MM.1S (cell line): ENCODE measurements at regions not wholly inside any gene's neighbourhood (a gene's known extent, or its start where the extent isn't known, plus 50 kb on each side); places are given as distances from the start of the nearest gene placed in this dataset.

ENCODE experiments used
- DNase-seq: peaks from one replicate; pipeline ENCODE4 v3.0.0-alpha.2; 2015
- H2AFZ ChIP-seq: fragments of 300-600 bp; sonication (generic); 2 replicates; pipeline ENCODE4 v1.6.0; 2016; ENCODE audit warnings: antibody characterized with exemption, low read length
- H3F3A ChIP-seq: fragments of 300-600 bp; sonication (generic); 2 replicates; pipeline ENCODE4 v1.6.1; 2016; ENCODE audit warnings: mild to moderate bottlenecking, antibody characterized with exemption, low read length, moderate library complexity, mixed read lengths; ENCODE audit not compliant: insufficient read depth
- H3K27ac ChIP-seq: fragments of 300-600 bp; sonication (generic); 2 replicates; pipeline ENCODE4 v1.5.1; 2016; ENCODE audit warnings: mild to moderate bottlenecking, low read length
- H3K27me3 ChIP-seq: fragments of 300-600 bp; sonication (generic); replicated peaks from 2 replicates; pipeline ENCODE4 v1.6.0; 2016; ENCODE audit warnings: low read length; ENCODE audit not compliant: insufficient read depth
- H3K36me3 ChIP-seq: fragments of 300-600 bp; sonication (generic); replicated peaks from 2 replicates; pipeline ENCODE4 v1.6.1; 2016; ENCODE audit warnings: mild to moderate bottlenecking, low read length, mixed read lengths; ENCODE audit not compliant: insufficient read depth
- H3K4me1 ChIP-seq: fragments of 300-600 bp; sonication (generic); 2 replicates; pipeline ENCODE4 v1.6.1; 2016; ENCODE audit warnings: low read length, mixed read lengths
- H3K4me2 ChIP-seq: fragments of 300-600 bp; sonication (generic); 2 replicates; pipeline ENCODE4 v1.6.0; 2016; ENCODE audit warnings: low read depth, low read length
- H3K4me3 ChIP-seq: fragments of 300-600 bp; sonication (generic); 2 replicates; pipeline ENCODE4 v1.5.1; 2016; ENCODE audit warnings: low read length, mixed read lengths
- H3K79me2 ChIP-seq: fragments of 300-600 bp; sonication (generic); 2 replicates; pipeline ENCODE4 v1.6.1; 2016; ENCODE audit warnings: mixed run types, low read length, mixed read lengths
- H3K9ac ChIP-seq: fragments of 300-600 bp; sonication (generic); 2 replicates; pipeline ENCODE4 v1.6.1; 2016; ENCODE audit warnings: low read length, mixed read lengths
- H3K9me2 ChIP-seq: fragments of 300-600 bp; sonication (generic); replicated peaks from 2 replicates; pipeline ENCODE4 v1.6.1; 2016; ENCODE audit warnings: mild to moderate bottlenecking, low read length, mixed read lengths; ENCODE audit not compliant: insufficient read depth
- H3K9me3 ChIP-seq: fragments of 300-600 bp; sonication (generic); replicated peaks from 2 replicates; pipeline ENCODE4 v1.6.1; 2016; ENCODE audit warnings: mild to moderate bottlenecking, low read length, mixed read lengths; ENCODE audit not compliant: insufficient read depth
- H4K20me1 ChIP-seq: fragments of 300-600 bp; sonication (generic); 2 replicates; pipeline ENCODE4 v1.6.1; 2016; ENCODE audit warnings: mild to moderate bottlenecking, low read length, moderate library complexity, mixed read lengths; ENCODE audit not compliant: insufficient read depth
- EZH2 ChIP-seq: fragments of 300-600 bp; sonication (generic); optimal IDR thresholded peaks from 2 replicates; pipeline ENCODE3; 2017; ENCODE audit warnings: low read depth, mild to moderate bottlenecking, antibody characterized with exemption, low read length, mixed read lengths
- EZH2phosphoT487 ChIP-seq: fragments of 300-600 bp; sonication (generic); IDR thresholded peaks from 2 replicates; pipeline ENCODE4 v1.6.1; 2018; ENCODE audit warnings: antibody characterized with exemption, low read length
- TF ChIP-seq, protein P1 (sequence below): fragments of 300-600 bp; sonication (generic); IDR thresholded peaks from 2 replicates; pipeline ENCODE4 v1.5.1; 2016; ENCODE audit warnings: antibody characterized with exemption, low read length, mixed read lengths

GRCh38 chr5:3056866-3057265 lies 305.4 kb upstream of the IRX2 start:
- H3F3A ChIP-seq, result no peaks in the 10 kb centered on the region
- no peak overlapping the region for H3K4me3 ChIP-seq
- H3K27me3 ChIP-seq, result no peaks in the 10 kb centered on the region
- no peak overlapping the region for H3K4me2 ChIP-seq
- H3K4me1 ChIP-seq, result no peaks in the 10 kb centered on the region
- no peaks in the 10 kb centered on the region for H3K36me3 ChIP-seq
- H2AFZ ChIP-seq, result no peak overlapping the region
- no peak overlapping the region for H3K9ac ChIP-seq
- H3K9me2 ChIP-seq, result no peaks in the 10 kb centered on the region
- no peaks in the 10 kb centered on the region for H3K9me3 ChIP-seq
- DNase-seq, result no peak
- H3K79me2 ChIP-seq, result no peaks in the 10 kb centered on the region
- TF ChIP-seq EZH2, result no peak
- TF ChIP-seq EZH2phosphoT487, result no peak
- TF ChIP-seq, protein P1, sequence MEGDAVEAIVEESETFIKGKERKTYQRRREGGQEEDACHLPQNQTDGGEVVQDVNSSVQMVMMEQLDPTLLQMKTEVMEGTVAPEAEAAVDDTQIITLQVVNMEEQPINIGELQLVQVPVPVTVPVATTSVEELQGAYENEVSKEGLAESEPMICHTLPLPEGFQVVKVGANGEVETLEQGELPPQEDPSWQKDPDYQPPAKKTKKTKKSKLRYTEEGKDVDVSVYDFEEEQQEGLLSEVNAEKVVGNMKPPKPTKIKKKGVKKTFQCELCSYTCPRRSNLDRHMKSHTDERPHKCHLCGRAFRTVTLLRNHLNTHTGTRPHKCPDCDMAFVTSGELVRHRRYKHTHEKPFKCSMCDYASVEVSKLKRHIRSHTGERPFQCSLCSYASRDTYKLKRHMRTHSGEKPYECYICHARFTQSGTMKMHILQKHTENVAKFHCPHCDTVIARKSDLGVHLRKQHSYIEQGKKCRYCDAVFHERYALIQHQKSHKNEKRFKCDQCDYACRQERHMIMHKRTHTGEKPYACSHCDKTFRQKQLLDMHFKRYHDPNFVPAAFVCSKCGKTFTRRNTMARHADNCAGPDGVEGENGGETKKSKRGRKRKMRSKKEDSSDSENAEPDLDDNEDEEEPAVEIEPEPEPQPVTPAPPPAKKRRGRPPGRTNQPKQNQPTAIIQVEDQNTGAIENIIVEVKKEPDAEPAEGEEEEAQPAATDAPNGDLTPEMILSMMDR, result no peak
- no peak overlapping the region for H3K27ac ChIP-seq
- H4K20me1 ChIP-seq, result no peaks in the 10 kb centered on the region

DNA sequence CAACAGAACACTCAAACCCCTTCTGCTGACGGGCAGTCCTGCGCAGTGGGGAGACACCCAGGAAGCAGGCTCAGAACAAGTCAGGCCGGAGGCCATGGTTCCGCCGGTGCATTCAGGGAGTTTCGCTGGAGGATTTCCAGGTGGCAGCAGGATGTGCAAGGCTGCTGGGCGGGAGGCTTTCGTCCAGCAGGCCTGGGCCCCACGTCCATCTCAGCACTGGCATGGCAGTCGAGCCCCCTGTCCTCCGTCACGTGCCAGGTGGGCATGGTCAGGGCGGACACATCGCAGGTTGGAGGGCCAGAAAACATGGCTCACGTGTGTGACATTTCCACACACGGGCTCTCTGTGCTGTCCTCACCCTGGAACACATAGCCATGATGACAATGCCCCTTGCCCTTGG lies 299.9 kb upstream of the IRX2 start:
- no peak for TF ChIP-seq EZH2
- no peak for TF ChIP-seq EZH2phosphoT487
- TF ChIP-seq, protein P1, result no peak
- Histone ChIP-seq H3K9me2 (no peaks in the 10 kb centered on the region), H3K4me3 (no peak overlapping the region), H3K27me3 (no peaks in the 10 kb centered on the region), H3K9ac (no peak overlapping the region), H2AFZ (no peak overlapping the region), H3K36me3 (no peaks in the 10 kb centered on the region), H3K27ac (no peak overlapping the region), H3K9me3 (no peaks in the 10 kb centered on the region), H4K20me1 (no peaks in the 10 kb centered on the region), H3K4me2 (no peak overlapping the region), H3K4me1 (no peaks in the 10 kb centered on the region), H3F3A (no peaks in the 10 kb centered on the region), H3K79me2 (no peaks in the 10 kb centered on the region)
- DNase-seq, result no peak

DNA sequence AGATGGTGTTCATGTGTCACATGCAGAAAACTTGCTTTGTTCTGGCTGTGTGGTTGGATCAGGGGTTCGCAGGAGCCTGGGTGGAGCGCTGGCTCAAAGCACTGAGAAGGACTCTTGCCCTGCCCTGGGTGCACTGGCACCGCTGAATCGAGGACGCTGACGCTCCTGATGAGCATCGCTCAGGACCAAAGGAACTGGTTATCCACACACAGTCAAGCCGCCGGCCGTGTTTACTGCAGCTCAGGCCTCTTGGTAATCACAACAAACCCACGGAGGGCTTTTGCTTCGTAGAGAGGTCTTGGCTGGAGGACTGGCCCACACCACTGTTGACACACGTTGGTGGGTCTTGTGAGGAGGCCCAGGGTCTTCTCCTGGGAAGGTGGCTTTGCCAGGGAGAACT lies 299.4 kb upstream of the IRX2 start:
- no peak overlapping the region for H3K4me2 ChIP-seq
- TF ChIP-seq, protein P1, result no peak
- TF ChIP-seq EZH2phosphoT487 (no peak), EZH2 (no peak)
- H4K20me1 ChIP-seq, result no peaks in the 10 kb centered on the region
- H3F3A ChIP-seq, result no peaks in the 10 kb centered on the region
- no peaks in the 10 kb centered on the region for H3K27me3 ChIP-seq
- no peaks in the 10 kb centered on the region for H3K9me3 ChIP-seq
- no peak overlapping the region for H2AFZ ChIP-seq
- no peak overlapping the region for H3K4me3 ChIP-seq
- H3K79me2 ChIP-seq, result no peaks in the 10 kb centered on the region
- H3K9ac ChIP-seq, result no peak overlapping the region
- no peak overlapping the region for H3K27ac ChIP-seq
- no peaks in the 10 kb centered on the region for H3K4me1 ChIP-seq
- no peak for DNase-seq
- no peaks in the 10 kb centered on the region for H3K36me3 ChIP-seq
- no peaks in the 10 kb centered on the region for H3K9me2 ChIP-seq
